ENCODE measurements at regions not wholly inside any gene's neighbourhood (a gene's known extent, or its start where the extent isn't known, plus 50 kb on each side); places are given as distances from the start of the nearest gene placed in this dataset.

DNA sequence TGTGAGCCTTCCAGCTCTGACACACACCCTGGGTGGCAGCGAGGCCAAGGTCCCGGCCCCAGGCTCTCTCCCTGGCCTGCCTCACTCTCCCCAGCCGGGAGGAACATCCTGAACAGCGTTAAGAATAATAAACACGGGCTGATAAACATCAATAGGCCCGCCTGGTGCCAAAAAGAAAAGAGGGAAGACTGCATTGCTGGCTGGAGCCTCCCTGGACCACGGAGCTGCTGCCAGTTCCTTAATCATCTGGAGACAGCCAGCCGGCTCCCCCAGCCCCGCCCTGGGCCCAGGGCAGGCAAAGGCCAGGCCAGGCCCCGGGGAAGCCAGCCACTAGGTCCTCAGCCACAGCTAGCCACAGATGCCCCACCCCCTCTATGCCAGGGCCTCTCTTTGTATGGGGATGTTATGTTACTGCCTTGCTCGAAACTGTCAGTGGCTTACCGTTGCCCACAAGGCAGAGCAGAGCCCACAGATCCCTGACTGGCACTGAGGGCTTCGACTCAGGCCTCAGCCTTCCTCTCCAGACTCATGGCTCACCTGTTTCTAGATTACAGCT is 293.7 kb downstream of the DYSF start:
- TF ChIP-seq, protein P1, sequence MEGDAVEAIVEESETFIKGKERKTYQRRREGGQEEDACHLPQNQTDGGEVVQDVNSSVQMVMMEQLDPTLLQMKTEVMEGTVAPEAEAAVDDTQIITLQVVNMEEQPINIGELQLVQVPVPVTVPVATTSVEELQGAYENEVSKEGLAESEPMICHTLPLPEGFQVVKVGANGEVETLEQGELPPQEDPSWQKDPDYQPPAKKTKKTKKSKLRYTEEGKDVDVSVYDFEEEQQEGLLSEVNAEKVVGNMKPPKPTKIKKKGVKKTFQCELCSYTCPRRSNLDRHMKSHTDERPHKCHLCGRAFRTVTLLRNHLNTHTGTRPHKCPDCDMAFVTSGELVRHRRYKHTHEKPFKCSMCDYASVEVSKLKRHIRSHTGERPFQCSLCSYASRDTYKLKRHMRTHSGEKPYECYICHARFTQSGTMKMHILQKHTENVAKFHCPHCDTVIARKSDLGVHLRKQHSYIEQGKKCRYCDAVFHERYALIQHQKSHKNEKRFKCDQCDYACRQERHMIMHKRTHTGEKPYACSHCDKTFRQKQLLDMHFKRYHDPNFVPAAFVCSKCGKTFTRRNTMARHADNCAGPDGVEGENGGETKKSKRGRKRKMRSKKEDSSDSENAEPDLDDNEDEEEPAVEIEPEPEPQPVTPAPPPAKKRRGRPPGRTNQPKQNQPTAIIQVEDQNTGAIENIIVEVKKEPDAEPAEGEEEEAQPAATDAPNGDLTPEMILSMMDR (IDR thresholded peaks at IDR 0.05): no peak
- no peak for TF ChIP-seq POLR2AphosphoS5 (IDR thresholded peaks at IDR 0.05)
